HPDE6-E6E7 (cell line): ENCODE measurements at regions not wholly inside any gene's neighbourhood (a gene's known extent, or its start where the extent isn't known, plus 50 kb on each side); places are given as distances from the start of the nearest gene placed in this dataset.
"Not testable (repeated sequence)": the region's sequence is repeated elsewhere in the genome, so short reads cannot be mapped to it uniquely, and the experiment has no call there.

Experiments used
- DNase-seq: peaks from one replicate; pipeline ENCODE4 v3.0.0; 2011; ENCODE audit warnings: missing footprints; ENCODE audit errors: extremely low spot score

DNA sequence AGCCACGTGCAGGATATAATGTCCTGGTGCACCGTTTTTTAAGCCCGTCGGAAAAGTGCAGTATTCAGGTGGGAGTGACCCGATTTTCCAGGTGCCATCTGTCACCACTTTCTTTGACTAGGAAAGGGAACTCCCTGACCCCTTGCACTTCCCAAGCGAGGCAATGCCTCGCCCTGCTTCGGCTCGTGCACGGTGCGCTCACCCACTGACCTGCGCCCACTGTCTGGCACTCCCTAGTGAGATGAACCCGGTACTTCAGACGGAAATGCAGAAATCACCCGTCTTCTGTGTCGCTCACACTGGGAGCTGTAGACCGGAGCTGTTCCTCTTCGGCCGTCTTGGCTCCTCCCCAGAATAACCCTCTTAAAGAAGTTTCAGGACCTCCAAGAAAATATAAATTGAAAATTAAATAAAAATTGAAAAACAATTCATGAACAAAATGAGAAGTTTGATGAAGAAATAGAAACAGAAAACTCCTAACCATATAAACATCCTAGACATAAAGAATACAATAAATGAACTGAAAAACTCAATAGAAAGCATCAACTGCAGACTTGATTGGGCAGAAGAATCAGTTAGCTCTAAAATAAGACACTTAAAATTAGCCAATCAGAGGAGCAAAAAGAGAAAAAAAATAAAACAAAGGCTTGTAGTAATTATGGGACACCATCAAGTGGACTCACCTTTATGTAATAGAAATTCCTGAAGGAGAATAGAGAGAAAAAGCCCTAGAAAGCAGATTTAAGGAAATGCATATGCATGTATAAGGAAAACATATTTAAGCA, 249.3 kb upstream of the GOT2 start:
- not testable (repeated sequence) for DNase-seq

DNA sequence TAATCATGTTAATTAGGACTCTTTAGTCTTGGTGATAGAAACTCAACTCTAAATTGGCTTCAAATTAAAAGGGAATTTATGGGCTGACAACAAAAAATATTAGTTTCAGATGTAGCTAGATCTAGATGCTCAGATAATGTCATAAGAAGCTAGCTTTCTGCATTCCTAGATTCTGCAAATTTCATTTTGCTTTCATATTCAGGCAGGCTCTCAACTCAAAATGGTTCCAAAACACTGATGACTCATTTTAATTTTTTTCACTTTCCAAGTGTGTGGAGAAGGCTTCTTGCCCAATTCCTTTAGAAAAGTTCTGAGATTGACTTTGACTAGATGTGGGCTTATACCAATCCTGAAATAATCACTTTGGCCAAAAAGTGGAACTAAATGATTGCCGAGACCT, 236.7 kb upstream of the GOT2 start:
- no peak for DNase-seq

DNA sequence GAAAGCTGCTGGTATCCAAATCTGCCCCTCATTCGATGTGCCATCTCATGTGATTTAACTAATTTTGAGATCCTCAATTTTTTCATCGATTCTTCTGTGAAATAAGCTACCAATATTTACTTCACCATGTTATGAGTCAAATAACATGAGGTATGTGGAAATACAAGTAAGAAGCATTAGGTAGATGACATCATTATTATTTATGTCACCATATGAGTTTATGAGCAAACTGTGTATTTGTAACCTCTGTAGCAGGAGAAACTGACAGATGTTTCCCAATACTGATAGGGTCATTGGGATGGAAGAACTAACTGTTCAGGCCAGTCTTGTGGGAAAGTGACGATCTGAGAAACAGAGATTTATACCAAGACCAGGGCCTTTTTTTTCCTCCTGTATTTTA, 229.4 kb upstream of the GOT2 start:
- DNase-seq: no peak

- no peak for DNase-seq
Measured at GRCh38 chr16:58962811-58963210, 228.7 kb upstream of the GOT2 start.

GRCh38 chr16:58960484-58960883, 226.4 kb upstream of the GOT2 start:
- DNase-seq: no peak

DNA sequence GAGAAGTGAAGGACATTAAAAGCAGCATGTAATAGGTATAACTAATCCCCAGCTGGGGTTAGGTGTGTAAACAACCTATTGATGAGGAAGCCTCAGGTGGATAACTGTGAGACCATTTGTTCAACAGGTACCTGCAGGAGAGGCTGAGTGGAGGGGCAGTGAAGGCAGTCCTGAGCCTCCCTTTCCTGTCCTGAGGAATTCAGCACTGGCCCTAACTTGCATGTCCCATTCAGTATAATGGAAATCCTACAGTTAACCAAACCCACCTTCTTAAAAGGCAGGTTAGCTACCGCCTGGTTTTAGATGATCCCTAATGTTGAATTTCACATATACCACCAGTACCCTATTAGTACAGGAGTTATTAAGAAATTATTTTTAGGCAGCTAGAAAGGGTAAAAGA, 225.9 kb upstream of the GOT2 start:
- no peak for DNase-seq

DNA sequence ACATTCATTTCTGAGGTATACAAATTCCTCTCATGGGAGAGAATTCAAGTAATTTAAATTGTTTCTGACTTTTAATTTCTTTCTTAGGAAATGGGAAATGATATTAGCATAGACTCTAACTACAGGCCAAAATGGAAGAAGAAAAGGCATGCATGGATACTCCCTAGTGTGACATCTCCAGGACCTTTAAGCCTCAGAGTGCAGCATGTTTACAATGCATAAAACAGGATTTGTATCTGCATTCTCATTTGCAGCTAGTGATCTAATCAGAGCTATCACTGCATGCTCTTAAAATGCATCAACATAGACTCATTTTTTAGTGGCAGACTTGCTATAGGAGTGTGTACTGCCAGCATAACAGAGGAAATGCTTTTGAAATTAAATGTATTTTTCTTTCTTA, 224.6 kb upstream of the GOT2 start:
- DNase-seq: no peak

DNA sequence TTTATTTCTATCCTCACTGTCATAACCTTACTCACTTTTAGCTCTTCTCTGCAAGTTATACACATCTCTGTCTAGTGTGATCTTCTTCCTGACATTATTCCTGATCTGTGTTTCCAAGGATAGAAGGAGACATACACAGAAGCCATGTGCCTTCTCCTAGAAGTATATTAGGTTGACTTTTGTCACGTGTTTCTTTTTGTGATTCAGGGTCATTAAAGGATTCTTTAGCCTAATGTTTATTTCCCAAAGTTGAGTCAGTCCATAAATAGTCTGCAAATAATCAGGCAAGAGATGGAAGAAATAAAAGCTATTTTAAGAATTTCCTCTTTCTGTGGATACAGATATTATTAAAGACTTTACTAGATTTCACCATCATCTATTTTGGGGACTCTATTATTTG, 214.1 kb upstream of the GOT2 start:
- no peak for DNase-seq

DNA sequence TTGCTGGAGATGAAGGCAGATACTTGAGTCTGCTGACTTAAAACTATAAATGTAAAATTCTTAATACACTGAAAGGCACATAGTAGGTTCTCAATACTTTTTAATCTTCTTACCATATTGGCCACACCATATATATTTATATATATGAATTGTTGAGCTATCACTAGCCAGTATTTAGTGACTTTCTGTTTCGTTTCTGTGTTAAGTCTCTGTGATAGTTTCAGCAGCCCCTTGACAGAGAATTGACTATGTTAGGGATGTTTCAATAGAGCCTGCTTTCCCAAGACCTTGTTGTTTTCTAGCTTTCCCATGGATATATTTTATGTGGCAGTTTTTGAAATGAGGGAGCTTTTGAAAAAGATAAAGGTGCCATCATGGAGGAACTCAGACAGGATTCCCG, 206.5 kb upstream of the GOT2 start:
- DNase-seq: no peak

GRCh38 chr16:58938811-58939210, 204.7 kb upstream of the GOT2 start:
- DNase-seq: no peak

DNA sequence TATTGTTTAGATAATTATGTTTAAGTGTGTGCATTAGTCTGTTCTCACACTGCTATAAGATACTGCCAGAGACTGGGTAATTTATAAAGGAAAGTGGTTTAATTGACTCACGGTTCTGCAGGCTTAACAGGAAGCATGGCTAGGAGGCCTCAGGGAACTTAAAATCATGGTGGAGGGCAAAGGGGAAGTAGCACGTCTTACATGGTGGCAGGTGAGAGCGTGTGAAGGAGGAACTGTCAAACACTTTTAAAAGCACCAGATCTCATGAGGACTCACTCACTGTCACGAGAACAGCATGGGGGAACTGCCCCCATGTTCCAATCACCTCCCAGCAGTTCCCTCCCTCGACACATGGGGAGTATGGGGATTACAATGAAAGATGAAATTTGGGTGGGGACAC, 203.5 kb upstream of the GOT2 start:
- no peak for DNase-seq

DNA sequence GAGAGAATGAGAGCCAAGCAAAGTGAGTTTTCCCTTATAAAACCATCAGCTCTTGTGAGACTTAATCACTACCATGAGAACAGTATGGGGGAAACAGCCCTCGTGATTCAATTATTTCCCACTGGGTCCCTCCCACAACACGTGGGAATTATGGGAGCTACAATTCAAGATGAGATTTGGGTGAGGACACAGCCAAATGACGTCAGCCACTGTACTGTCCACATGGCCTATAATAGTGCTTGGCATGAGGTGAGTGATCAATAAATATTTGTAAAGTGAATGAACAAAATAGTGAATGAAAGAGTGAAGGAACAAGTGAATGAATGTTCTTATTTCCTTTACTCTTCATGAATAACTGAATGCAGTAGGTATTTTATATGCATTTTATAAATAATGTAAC, 199.1 kb upstream of the GOT2 start:
- no peak for DNase-seq

DNA sequence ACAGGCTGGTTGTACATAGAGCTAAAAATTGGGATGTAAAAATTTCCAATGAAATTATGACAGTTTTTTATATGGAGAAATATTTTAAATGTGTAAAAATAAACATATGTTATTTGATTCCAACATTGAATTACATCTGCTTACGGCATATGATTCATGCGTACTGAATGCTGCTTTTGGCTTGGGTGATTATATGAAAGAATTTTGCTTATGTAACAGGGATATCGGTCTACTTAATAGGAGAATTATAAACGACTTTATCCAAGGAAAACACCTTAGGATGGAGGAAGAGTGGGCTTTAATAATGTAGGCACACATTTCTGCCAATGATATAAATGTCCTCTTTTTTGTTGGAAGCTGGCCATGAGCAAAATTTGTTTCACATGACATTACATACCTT, 197.3 kb upstream of the GOT2 start:
- no peak for DNase-seq

- no peak for DNase-seq
Measured at GRCh38 chr16:58923094-58923493, 189.0 kb upstream of the GOT2 start.

DNA sequence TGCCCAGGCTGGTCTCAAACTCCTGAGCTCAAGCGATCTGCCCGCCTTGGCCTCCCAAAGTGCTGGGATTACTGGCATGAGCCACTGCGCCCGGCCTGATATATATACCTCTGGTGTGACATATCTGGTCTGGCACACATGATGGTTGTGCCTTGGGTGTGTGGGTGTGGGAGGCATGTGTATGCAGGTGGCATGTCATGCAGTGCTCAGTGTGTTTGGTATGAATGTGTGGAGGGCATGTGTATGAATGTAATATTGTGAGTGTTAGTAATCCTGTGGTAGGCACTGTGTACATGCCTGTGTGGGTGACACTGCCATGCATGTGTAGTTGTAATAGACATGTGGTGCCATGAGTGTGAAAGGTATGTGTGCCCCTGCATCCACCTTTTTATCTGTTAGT, 179.3 kb upstream of the GOT2 start:
- no peak for DNase-seq

DNA sequence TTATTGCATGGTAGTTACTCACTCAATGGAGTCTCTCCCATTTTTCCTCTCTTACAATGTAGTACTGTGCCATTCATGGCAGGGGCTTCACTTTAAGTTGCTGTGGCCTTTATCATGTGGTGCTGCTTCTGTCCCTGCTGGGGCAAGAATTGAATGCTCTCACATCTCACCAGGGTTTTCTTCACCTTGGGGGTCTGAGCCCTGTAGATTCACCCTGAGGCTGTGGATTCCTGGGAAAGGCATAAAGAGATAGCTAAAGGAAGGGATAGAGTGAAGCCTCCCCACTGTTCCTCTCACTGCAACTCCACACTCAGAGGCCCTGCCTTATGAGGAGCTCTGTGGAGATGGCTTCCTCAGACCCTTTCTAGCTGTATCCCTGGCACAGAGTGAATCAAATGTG, 178.5 kb upstream of the GOT2 start:
- no peak for DNase-seq

DNA sequence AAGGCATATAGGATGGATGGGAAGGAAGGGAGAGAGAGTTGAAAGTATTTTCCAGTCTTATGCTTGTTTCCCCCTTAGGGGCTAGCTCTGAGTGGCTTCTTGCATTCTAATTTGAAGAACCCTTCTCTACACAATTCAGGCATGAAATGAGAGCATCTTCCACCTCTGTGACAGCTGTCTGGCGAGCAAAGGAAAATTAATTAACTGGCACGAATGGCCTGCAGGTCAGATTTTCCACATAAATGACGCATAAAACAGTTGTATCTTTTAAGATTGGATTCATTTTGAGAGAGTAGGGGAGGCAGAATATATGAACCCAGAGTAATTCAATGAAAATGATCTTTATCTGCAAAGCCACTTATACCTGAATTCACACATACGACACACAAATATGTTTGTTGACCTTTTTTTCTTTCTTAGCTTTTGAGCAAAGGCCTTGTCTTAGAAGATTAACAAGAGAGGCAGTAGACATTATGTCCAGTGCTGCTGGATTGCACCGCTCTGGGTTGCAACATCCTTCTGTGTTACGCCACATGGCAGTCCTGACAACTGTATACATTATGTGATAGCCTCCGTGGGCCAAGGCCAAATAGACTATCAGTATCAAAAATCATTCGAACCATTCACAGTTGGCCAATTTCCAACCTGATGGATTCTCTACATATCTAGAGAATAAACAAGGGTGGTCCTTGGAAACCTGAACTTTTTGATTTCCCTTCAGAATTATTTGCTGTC, 173.0 kb upstream of the GOT2 start:
- no peak for DNase-seq

GRCh38 chr16:58904291-58904690, 170.2 kb upstream of the GOT2 start:
- DNase-seq: no peak

GRCh38 chr16:58889516-58889915, 155.4 kb upstream of the GOT2 start:
- DNase-seq: no peak

DNA sequence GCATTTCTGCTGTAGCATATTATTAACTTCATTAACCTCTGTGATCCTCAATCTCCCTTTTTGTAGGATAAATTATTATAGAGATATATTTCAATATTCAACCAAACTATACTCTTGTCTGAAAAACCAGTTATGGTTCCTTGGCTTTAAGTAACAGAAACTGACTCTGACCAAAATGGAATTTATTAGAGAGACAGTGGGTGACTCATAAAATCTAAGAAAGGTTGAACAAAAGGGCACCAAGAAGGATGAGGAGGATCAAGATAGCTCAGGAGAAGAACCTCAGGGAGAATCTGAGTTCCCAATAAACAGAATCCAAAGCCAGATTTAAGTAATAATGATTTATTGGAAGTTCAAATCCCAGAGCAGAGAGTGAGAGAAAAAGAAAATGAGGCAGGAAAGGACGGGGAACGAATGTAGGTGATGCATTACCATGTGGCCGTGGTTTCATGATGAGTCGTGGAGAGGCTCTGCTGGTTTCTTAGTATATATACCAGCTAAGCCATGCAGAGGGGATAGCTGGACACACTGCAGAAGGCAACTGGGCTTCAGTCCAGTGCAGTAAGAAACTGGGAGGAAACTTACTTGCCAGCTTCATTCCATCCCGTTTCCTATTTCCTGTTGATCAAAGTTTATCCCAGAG, 151.5 kb upstream of the GOT2 start:
- no peak for DNase-seq

DNA sequence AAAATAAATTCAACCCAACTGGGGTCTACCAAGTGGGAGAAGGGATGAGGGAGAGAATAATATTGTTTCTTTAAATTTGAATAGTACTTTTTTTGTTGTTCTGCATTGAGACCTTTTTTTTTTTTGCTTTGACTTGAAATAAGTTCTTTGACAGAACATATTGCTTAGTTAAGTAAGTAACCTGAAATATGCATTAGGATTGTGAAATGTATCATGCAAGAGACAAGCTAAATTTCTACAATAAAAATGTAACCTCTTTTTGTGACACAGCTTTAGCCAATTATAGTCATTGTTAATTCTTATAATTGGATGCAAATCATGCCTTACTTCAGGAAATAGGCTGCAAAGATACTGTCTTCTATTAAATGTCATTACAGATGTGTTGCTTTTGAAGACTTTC, 150.0 kb upstream of the GOT2 start:
- DNase-seq: no peak

- no peak for DNase-seq
Measured at GRCh38 chr16:58883131-58883530, 149.0 kb upstream of the GOT2 start.

GRCh38 chr16:58882292-58882691, 148.2 kb upstream of the GOT2 start:
- DNase-seq: no peak
